B cell (primary cell): ENCODE measurements at regions not wholly inside any gene's neighbourhood (a gene's known extent, or its start where the extent isn't known, plus 50 kb on each side); places are given as distances from the start of the nearest gene placed in this dataset.

Experiments used
- ATAC-seq: fragments of 200-7000 bp; cut with Tn5 transposase; one replicate; pipeline ENCODE4 v1.10.0; 2021; ENCODE audit warnings: low read depth, mild to moderate bottlenecking, moderate number of reproducible peaks, moderate library complexity
- CTCF ChIA-PET: fragments of 350-600 bp; sonication (Branson Sonifier 250); formaldehyde crosslinking; loops from one replicate; lab custom pipeline; 2021; ENCODE audit warnings: antibody characterized with exemption, inconsistent platforms; lab: Charles Lee
- POLR2A ChIA-PET: fragments of 350-600 bp; sonication (Branson Sonifier 250); formaldehyde crosslinking; loops from one replicate; lab custom pipeline; 2021; ENCODE audit warnings: antibody characterized with exemption; lab: Charles Lee
- DNase-seq: peaks from one replicate; pipeline ENCODE4 v3.0.0; 2013
- H2AFZ ChIP-seq: 2 replicates; pipeline ENCODE4 v1.6.1; 2012; ENCODE audit warnings: mild to moderate bottlenecking, low read depth, low read length; ENCODE audit not compliant: insufficient read depth, poor library complexity, severe bottlenecking
- H3K27ac ChIP-seq, 2 donors: 1 replicate in 1 of 2; 2 replicates in 1 of 2; pipeline ENCODE4 v1.5.1; 2012 to 2013; ENCODE audit warnings: low read length in 2 of 2, mild to moderate bottlenecking in 2 of 2, moderate library complexity in 1 of 2
- H3K27me3 ChIP-seq, 4 experiments: fragments of 200-600 bp in 1 of 4; sonication (generic) in 1 of 4; replicated peaks in 1 of 4; 1 replicate in 2 of 4; 2 replicates in 2 of 4; pipeline versions ENCODE4 v1.6.1 to v1.7.0; 2013 to 2016; ENCODE audit warnings: low read length in 3 of 4, mild to moderate bottlenecking in 2 of 4, mixed read lengths in 1 of 4, moderate library complexity in 1 of 4; ENCODE audit not compliant: insufficient read depth in 4 of 4, control insufficient read depth in 3 of 4; ENCODE audit errors: control extremely low read depth in 1 of 4
- H3K36me3 ChIP-seq, 2 experiments: replicated peaks in 1 of 2; 1 replicate in 1 of 2; 2 replicates in 1 of 2; pipeline versions ENCODE4 v1.6.1 to v1.7.1; 2013; ENCODE audit warnings: low read length in 1 of 2; ENCODE audit not compliant: insufficient read depth in 2 of 2, control insufficient read depth in 1 of 2; ENCODE audit errors: control extremely low read depth in 1 of 2, extremely low read depth in 1 of 2
- H3K4me1 ChIP-seq, 2 donors: fragments of 200-600 bp in 1 of 2; sonication (generic) in 1 of 2; 1 replicate in 1 of 2; 2 replicates in 1 of 2; pipeline versions ENCODE4 v1.5.1 to v1.6.1; 2013 to 2017; ENCODE audit warnings: low read length in 2 of 2; ENCODE audit not compliant: control insufficient read depth in 2 of 2, insufficient read depth in 2 of 2
- H3K4me2 ChIP-seq: replicated peaks from 2 replicates; pipeline ENCODE3; 2012; ENCODE audit warnings: mild to moderate bottlenecking, low read depth, low read length; ENCODE audit not compliant: poor library complexity, severe bottlenecking
- H3K4me3 ChIP-seq, 5 experiments: fragments of 200-600 bp in 1 of 5; sonication (generic) in 1 of 5; 1 replicate in 3 of 5; 2 replicates in 2 of 5; pipeline versions ENCODE4 v1.5.1 to v1.7.0; 2011 to 2016; ENCODE audit warnings: low read length in 4 of 5, mild to moderate bottlenecking in 4 of 5, low read depth in 2 of 5, control low read depth in 1 of 5, moderate library complexity in 1 of 5; ENCODE audit not compliant: insufficient read depth in 1 of 5; ENCODE audit errors: control extremely low read depth in 1 of 5, extremely low read depth in 1 of 5
- H3K79me2 ChIP-seq: fragments of 200-600 bp; sonication (generic); one replicate; pipeline ENCODE4 v1.6.0; 2016; ENCODE audit warnings: low read length; ENCODE audit not compliant: control insufficient read depth, insufficient read depth
- H3K9ac ChIP-seq: fragments of 200-600 bp; sonication (generic); 2 replicates; pipeline ENCODE4 v1.6.1; 2017; ENCODE audit warnings: mild to moderate bottlenecking, low read length, moderate library complexity
- H3K9me3 ChIP-seq, 3 donors: one replicate each; pipeline versions ENCODE4 v1.6.1 to v1.7.1; 2013; ENCODE audit warnings: low read length in 2 of 3; ENCODE audit not compliant: control insufficient read depth in 2 of 3, insufficient read depth in 1 of 3; ENCODE audit errors: control extremely low read depth in 1 of 3
- H4K20me1 ChIP-seq: 2 replicates; pipeline ENCODE4 v1.6.0; 2012; ENCODE audit warnings: mild to moderate bottlenecking, low read length; ENCODE audit not compliant: insufficient read depth, control insufficient read depth, poor library complexity, severe bottlenecking
- H3K27ac Mint-ChIP-seq: one replicate; pipeline ENCODE4 v1.8.0; 2021; ENCODE audit warnings: mixed read lengths
- H3K27me3 Mint-ChIP-seq: one replicate; pipeline ENCODE4 v1.8.0; 2021; ENCODE audit warnings: mixed read lengths
- H3K4me1 Mint-ChIP-seq: one replicate; pipeline ENCODE4 v1.8.0; 2021; ENCODE audit warnings: mixed read lengths
- H3K4me3 Mint-ChIP-seq: one replicate; pipeline ENCODE4 v1.8.0; 2021; ENCODE audit warnings: mixed read lengths
- H3K9me3 Mint-ChIP-seq: one replicate; pipeline ENCODE4 v1.8.0; 2022; ENCODE audit warnings: mixed read lengths; ENCODE audit not compliant: insufficient read depth
- EZH2 ChIP-seq: IDR thresholded peaks from 2 replicates; pipeline ENCODE4 v1.6.1; 2012; ENCODE audit warnings: borderline replicate concordance, low read depth, mild to moderate bottlenecking, moderate library complexity, low read length; ENCODE audit not compliant: insufficient read depth, poor library complexity, severe bottlenecking
- WGBS: methylation state at CpG from one replicate; pipeline ENCODE4 v1.1.5; 2013; ENCODE audit warnings: missing lambda C conversion rate; ENCODE audit not compliant: insufficient coverage; 5-methylcytosine and 5-hydroxymethylcytosine counted together
- intact Hi-C: fragments of 100-400 bp; cut with micrococcal nuclease; formaldehyde crosslinking; loops from one replicate; pipeline ENCODE4 v1.10.0; 2022
- TF ChIP-seq, protein P1 (sequence below): fragments of 200-600 bp; IDR thresholded peaks from one replicate; pipeline ENCODE4 v1.8.0; 2022; ENCODE audit warnings: antibody characterized with exemption, mild to moderate bottlenecking

DNA sequence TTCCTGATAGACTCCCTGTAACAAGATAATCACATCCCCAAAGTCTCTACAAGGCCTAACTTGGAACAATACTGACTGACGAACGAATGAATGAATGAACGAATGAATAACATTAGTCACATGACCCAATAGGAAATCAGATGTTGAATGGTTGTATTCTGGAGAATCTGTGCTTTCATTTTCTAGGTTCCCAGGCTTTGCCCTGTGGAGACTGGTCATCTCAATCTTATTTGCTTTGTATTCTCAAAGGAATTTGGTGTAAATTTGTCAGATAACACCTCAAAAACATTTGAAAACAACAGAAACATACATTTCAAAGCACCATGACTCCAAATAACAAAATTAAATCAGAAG is 69.6 kb upstream of the COL1A2 start:
- Mint-ChIP-seq H3K27ac (no peak overlapping the region), H3K9me3 (peaks cover 7% of the 10 kb centered on the region), H3K27me3 (peaks cover 16% of the 10 kb centered on the region), H3K4me1 (no peaks in the 10 kb centered on the region), H3K4me3 (no peak overlapping the region)
- Histone ChIP-seq H3K9ac (no peak overlapping the region), H3K27ac (no peak overlapping the region), H3K4me3 (no peak overlapping the region), H3K4me2 (no peak overlapping the region), H3K9me3 (peaks cover 1 to 10% (median 3%) of the 10 kb centered on the region in 3 donors), H4K20me1 (no peaks in the 10 kb centered on the region), H3K79me2 (no peaks in the 10 kb centered on the region), H3K36me3 (no peaks in the 10 kb centered on the region), H3K27me3 (no peaks in the 10 kb centered on the region), H2AFZ (no peak overlapping the region), H3K4me1 (no peaks in the 10 kb centered on the region)
- no peak for DNase-seq
- WGBS = no CpG with 5 or more reads among the region's 3 CpGs
- ChIA-PET CTCF (no interaction called here), POLR2A (no interaction called here)
- no peak for TF ChIP-seq EZH2
- TF ChIP-seq, protein P1, sequence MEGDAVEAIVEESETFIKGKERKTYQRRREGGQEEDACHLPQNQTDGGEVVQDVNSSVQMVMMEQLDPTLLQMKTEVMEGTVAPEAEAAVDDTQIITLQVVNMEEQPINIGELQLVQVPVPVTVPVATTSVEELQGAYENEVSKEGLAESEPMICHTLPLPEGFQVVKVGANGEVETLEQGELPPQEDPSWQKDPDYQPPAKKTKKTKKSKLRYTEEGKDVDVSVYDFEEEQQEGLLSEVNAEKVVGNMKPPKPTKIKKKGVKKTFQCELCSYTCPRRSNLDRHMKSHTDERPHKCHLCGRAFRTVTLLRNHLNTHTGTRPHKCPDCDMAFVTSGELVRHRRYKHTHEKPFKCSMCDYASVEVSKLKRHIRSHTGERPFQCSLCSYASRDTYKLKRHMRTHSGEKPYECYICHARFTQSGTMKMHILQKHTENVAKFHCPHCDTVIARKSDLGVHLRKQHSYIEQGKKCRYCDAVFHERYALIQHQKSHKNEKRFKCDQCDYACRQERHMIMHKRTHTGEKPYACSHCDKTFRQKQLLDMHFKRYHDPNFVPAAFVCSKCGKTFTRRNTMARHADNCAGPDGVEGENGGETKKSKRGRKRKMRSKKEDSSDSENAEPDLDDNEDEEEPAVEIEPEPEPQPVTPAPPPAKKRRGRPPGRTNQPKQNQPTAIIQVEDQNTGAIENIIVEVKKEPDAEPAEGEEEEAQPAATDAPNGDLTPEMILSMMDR = no peak
- intact Hi-C loops = no loop called here
- ATAC-seq = no peak

DNA sequence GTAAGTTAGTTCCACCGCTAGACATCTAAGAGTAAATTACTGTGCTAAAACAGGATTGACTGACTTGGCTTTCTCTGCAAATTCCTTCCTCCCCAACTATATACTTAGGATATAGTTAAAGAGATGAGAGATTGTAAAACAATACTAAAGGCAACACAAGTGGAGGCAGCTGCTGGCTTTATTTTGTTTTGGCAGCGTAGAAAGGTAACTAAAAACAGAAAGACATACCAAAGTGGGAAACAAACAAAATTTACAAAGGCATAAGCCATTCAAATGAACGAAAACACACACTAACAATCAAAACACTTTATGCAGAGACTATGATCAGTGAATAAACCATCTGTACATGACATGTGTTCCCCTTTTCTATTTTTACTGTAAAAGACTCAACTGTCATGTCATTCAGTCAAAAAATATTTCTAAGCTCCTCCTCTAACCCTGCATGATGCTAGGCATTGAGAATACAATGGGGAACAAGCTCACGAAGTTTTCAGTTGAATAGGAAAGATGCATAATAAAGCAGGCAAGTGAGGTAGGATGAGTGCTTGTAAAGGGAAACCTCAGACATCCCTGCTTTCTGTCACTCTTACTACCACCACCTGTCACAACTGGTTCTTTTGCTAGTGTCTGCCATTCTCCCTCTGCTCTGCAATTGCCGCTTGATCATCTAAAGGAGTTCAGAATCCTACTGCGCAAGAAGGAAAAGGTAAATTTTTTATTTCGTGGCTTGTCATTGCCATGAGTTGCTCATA is 64.2 kb upstream of the COL1A2 start:
- H3K4me3 Mint-ChIP-seq = no peak overlapping the region
- Histone ChIP-seq H3K27me3 (no peaks in the 10 kb centered on the region), H3K4me3 (no peak overlapping the region), H3K9ac (no peak overlapping the region), H3K9me3 (no peaks in the 10 kb centered on the region), H3K36me3 (no peaks in the 10 kb centered on the region), H3K4me1 (no peaks in the 10 kb centered on the region), H4K20me1 (no peaks in the 10 kb centered on the region), H3K79me2 (no peaks in the 10 kb centered on the region), H2AFZ (no peak overlapping the region), H3K27ac (no peak overlapping the region), H3K4me2 (no peak overlapping the region)
- POLR2A ChIA-PET = no interaction called here
- CTCF ChIA-PET = no interaction called here
- H3K9me3 Mint-ChIP-seq = peaks cover 3% of the 10 kb centered on the region
- intact Hi-C loops = no loop called here
- DNase-seq (no peak), ATAC-seq (no peak)
- TF ChIP-seq EZH2 = no peak
- no peak overlapping the region for H3K27ac Mint-ChIP-seq
- H3K4me1 Mint-ChIP-seq = no peaks in the 10 kb centered on the region
- 20% methylated on average over 1 of the region's 7 CpGs for WGBS
- H3K27me3 Mint-ChIP-seq = peaks cover 8% of the 10 kb centered on the region
